Embryonic facial prominence (tissue), 1 donor: ENCODE measurements at regions not wholly inside any gene's neighbourhood (a gene's known extent, or its start where the extent isn't known, plus 50 kb on each side); places are given as distances from the start of the nearest gene placed in this dataset.
"Not testable (repeated sequence)": the region's sequence is repeated elsewhere in the genome, so short reads cannot be mapped to it uniquely, and the experiment has no call there.

Experiments
- DNase-seq: peaks from one replicate; pipeline ENCODE4 v3.0.0-alpha.2; 2016; ENCODE audit errors: extremely low spot score

- no peak for DNase-seq
These were observed 121.2 kb upstream of the TET2 start for GRCh38 chr4:105025263-105026017.

- no peak for DNase-seq
These were observed 109.7 kb upstream of the TET2 start for GRCh38 chr4:105036991-105037390.

- DNase-seq, result no peak
These were observed 104.2 kb upstream of the TET2 start for GRCh38 chr4:105042451-105042850.

- no peak for DNase-seq
These were observed 95.8 kb upstream of the TET2 start for GRCh38 chr4:105050896-105051295.

- no peak for DNase-seq
These were observed 89.1 kb upstream of the TET2 start for GRCh38 chr4:105057370-105058105.

- DNase-seq, result no peak
These were observed 88.4 kb upstream of the TET2 start for GRCh38 chr4:105058177-105058812.

GRCh38 chr4:105059337-105059736 lies 87.3 kb upstream of the TET2 start:
- no peak for DNase-seq

GRCh38 chr4:105060628-105061027 lies 86.0 kb upstream of the TET2 start:
- DNase-seq, result no peak

GRCh38 chr4:105061136-105061696 lies 85.5 kb upstream of the TET2 start:
- no peak for DNase-seq

GRCh38 chr4:105061731-105062130 lies 84.9 kb upstream of the TET2 start:
- DNase-seq, result no peak

- DNase-seq, result no peak
These were observed 80.3 kb upstream of the TET2 start for GRCh38 chr4:105066401-105066800.

- no peak for DNase-seq
These were observed 79.2 kb upstream of the TET2 start for GRCh38 chr4:105067431-105067830.

GRCh38 chr4:105067946-105068345 lies 78.7 kb upstream of the TET2 start:
- DNase-seq, result no peak

GRCh38 chr4:105068516-105068915 lies 78.2 kb upstream of the TET2 start:
- no peak for DNase-seq

GRCh38 chr4:105072095-105072494 lies 74.6 kb upstream of the TET2 start:
- DNase-seq, result not testable (repeated sequence)

- no peak for DNase-seq
These were observed 72.6 kb upstream of the TET2 start for GRCh38 chr4:105074097-105074496.

GRCh38 chr4:105075045-105075444 lies 71.6 kb upstream of the TET2 start:
- DNase-seq, result no peak

GRCh38 chr4:105088110-105088879 lies 58.4 kb upstream of the TET2 start:
- no peak for DNase-seq

GRCh38 chr4:105092356-105092755 lies 54.3 kb upstream of the TET2 start:
- no peak for DNase-seq

- no peak for DNase-seq
These were observed 53.9 kb upstream of the TET2 start for GRCh38 chr4:105092768-105093167.

GRCh38 chr4:105093975-105094374 lies 52.7 kb upstream of the TET2 start:
- DNase-seq, result no peak
